NCI-H2029 treated with DMSO at 0.1 percent for 48 hours (cell line): ENCODE measurements at regions not wholly inside any gene's neighbourhood (a gene's known extent, or its start where the extent isn't known, plus 50 kb on each side); places are given as distances from the start of the nearest gene placed in this dataset.

Experiments used
- DNase-seq: peaks from one replicate; lab custom pipeline; 2025; lab: John Stamatoyannopoulos, UW

GRCh38 chr4:110959041-110959643 lies 336.3 kb upstream of the PITX2 start:
- DNase-seq: no peak

GRCh38 chr4:110961066-110961465 lies 338.2 kb upstream of the PITX2 start:
- DNase-seq: no peak

- DNase-seq: no peak
These were observed 339.7 kb upstream of the PITX2 start for GRCh38 chr4:110962616-110963015.

- DNase-seq: no peak
These were observed 340.9 kb upstream of the PITX2 start for GRCh38 chr4:110963662-110964280.

- no peak for DNase-seq
These were observed 345.1 kb upstream of the PITX2 start for GRCh38 chr4:110967936-110968335.

- DNase-seq: no peak
These were observed 347.8 kb upstream of the PITX2 start for GRCh38 chr4:110970642-110971041.

- no peak for DNase-seq
These were observed 352.5 kb upstream of the PITX2 start for GRCh38 chr4:110975338-110975737.

GRCh38 chr4:110977554-110977953 lies 354.7 kb upstream of the PITX2 start:
- DNase-seq: no peak

- no peak for DNase-seq
These were observed 355.9 kb upstream of the PITX2 start for GRCh38 chr4:110978761-110979160.

- DNase-seq: no peak
These were observed 359.6 kb upstream of the PITX2 start for GRCh38 chr4:110982486-110982885.

- DNase-seq: no peak
These were observed 365.8 kb upstream of the PITX2 start for GRCh38 chr4:110988722-110989121.

- DNase-seq: no peak
These were observed 366.2 kb upstream of the PITX2 start for GRCh38 chr4:110989125-110989524.

- DNase-seq: no peak
These were observed 371.9 kb upstream of the PITX2 start for GRCh38 chr4:110994781-110995180.

- no peak for DNase-seq
These were observed 375.4 kb upstream of the PITX2 start for GRCh38 chr4:110998320-110998719.

GRCh38 chr4:111011458-111011857 lies 388.6 kb upstream of the PITX2 start:
- no peak for DNase-seq

- no peak for DNase-seq
These were observed 391.0 kb upstream of the PITX2 start for GRCh38 chr4:111013846-111014245.

- DNase-seq: no peak
These were observed 391.7 kb upstream of the PITX2 start for GRCh38 chr4:111014537-111014936.

- DNase-seq: no peak
These were observed 393.5 kb upstream of the PITX2 start for GRCh38 chr4:111016416-111016815.

- no peak for DNase-seq
These were observed 395.3 kb upstream of the PITX2 start for GRCh38 chr4:111018216-111018615.

GRCh38 chr4:111020476-111020875 lies 397.6 kb upstream of the PITX2 start:
- DNase-seq: no peak

GRCh38 chr4:111020961-111021360 lies 398.1 kb upstream of the PITX2 start:
- DNase-seq: no peak

- DNase-seq: no peak
These were observed 399.9 kb upstream of the PITX2 start for GRCh38 chr4:111022758-111023157.

GRCh38 chr4:111027526-111027925 lies 404.6 kb upstream of the PITX2 start:
- DNase-seq: no peak

GRCh38 chr4:111028795-111029194 lies 405.9 kb upstream of the PITX2 start:
- DNase-seq: no peak
